ENCODE measurements at regions not wholly inside any gene's neighbourhood (a gene's known extent, or its start where the extent isn't known, plus 50 kb on each side); places are given as distances from the start of the nearest gene placed in this dataset.

GRCh38 chr4:66023061-66023460 is 352.8 kb upstream of the EPHA5 start:
- TF ChIP-seq CTCF (IDR thresholded peaks at IDR 0.05) (no peak), POLR2A (IDR thresholded peaks at IDR 0.05) (no peak)
